Right lobe of liver (tissue), 4 donors: ENCODE measurements at regions not wholly inside any gene's neighbourhood (a gene's known extent, or its start where the extent isn't known, plus 50 kb on each side); places are given as distances from the start of the nearest gene placed in this dataset.

Experiments used
- CTCF ChIP-seq, 4 donors: fragments of 200-600 bp in 3 of 4; fragments of 450-650 bp in 1 of 4; IDR thresholded peaks; one replicate each; pipeline versions ENCODE4 v1.5.1 to v1.8.0; 2016 to 2022; ENCODE audit warnings: antibody characterized with exemption in 4 of 4, mild to moderate bottlenecking in 2 of 4
- POLR2A ChIP-seq: fragments of 450-650 bp; IDR thresholded peaks from one replicate; pipeline ENCODE4 v1.6.1; 2017; ENCODE audit warnings: antibody characterized with exemption, mild to moderate bottlenecking
- donor health status: DM: no; HTN: no; CAD: no.
- donor health status: DM: no; HTN: no; CAD: no.
- donor health status: DM: no; HTN: yes; CAD: no.

GRCh38 chr5:97980291-97980690 is 793.2 kb upstream of the RGMB start:
- TF ChIP-seq CTCF (IDR thresholded peaks at IDR 0.05) (no peak), POLR2A (no peak)
